ENCODE measurements at regions not wholly inside any gene's neighbourhood (a gene's known extent, or its start where the extent isn't known, plus 50 kb on each side); places are given as distances from the start of the nearest gene placed in this dataset.
"Not testable (repeated sequence)": the region's sequence is repeated elsewhere in the genome, so short reads cannot be mapped to it uniquely, and the experiment has no call there.

- H3K36me3 ChIP-seq (ENCODE audit: low read depth); H3K9me2 ChIP-seq (ENCODE audit: insufficient read depth); H3K9me3 ChIP-seq (ENCODE audit: insufficient read depth, low read depth); H3K27ac ChIP-seq; H2AFZ ChIP-seq; DNase-seq; H3K79me2 ChIP-seq (ENCODE audit: low read depth); H3K4me3 ChIP-seq; H3K4me1 ChIP-seq (replicated peaks; ENCODE audit: insufficient read depth); H3K27me3 ChIP-seq (ENCODE audit: insufficient read depth, low read depth); intact Hi-C loops (cut with micrococcal nuclease; ENCODE audit: unreplicated experiment); BruUV-seq (replicated peaks); H3K4me2 ChIP-seq; H4K20me1 ChIP-seq (ENCODE audit: insufficient read depth); CTCF ChIA-PET; H3F3A ChIP-seq (ENCODE audit: insufficient read depth, low read depth); POLR2A ChIA-PET (ENCODE audit: unreplicated experiment): not testable (repeated sequence)
These were observed 4423.6 kb upstream of the TPTE start for GRCh38 chr21:6097736-6098135.

GRCh38 chr21:6098191-6098935 lies 4423.0 kb upstream of the TPTE start:
- H3K4me3 ChIP-seq; H3K4me2 ChIP-seq; H3K4me1 ChIP-seq (replicated peaks; ENCODE audit: insufficient read depth); CTCF ChIA-PET; intact Hi-C loops (cut with micrococcal nuclease; ENCODE audit: unreplicated experiment); H3K9me3 ChIP-seq (ENCODE audit: insufficient read depth, low read depth); BruUV-seq (replicated peaks); DNase-seq; H3F3A ChIP-seq (ENCODE audit: insufficient read depth, low read depth); H3K27me3 ChIP-seq (ENCODE audit: insufficient read depth, low read depth); H4K20me1 ChIP-seq (ENCODE audit: insufficient read depth); H2AFZ ChIP-seq; H3K79me2 ChIP-seq (ENCODE audit: low read depth); H3K9me2 ChIP-seq (ENCODE audit: insufficient read depth); H3K36me3 ChIP-seq (ENCODE audit: low read depth); POLR2A ChIA-PET (ENCODE audit: unreplicated experiment); H3K27ac ChIP-seq: not testable (repeated sequence)

- H3K4me2 ChIP-seq; H3K27ac ChIP-seq; BruUV-seq (replicated peaks); H3K4me3 ChIP-seq; POLR2A ChIA-PET (ENCODE audit: unreplicated experiment); H3K36me3 ChIP-seq (ENCODE audit: low read depth); CTCF ChIA-PET; H3K79me2 ChIP-seq (ENCODE audit: low read depth); H3K27me3 ChIP-seq (ENCODE audit: insufficient read depth, low read depth); H3K4me1 ChIP-seq (replicated peaks; ENCODE audit: insufficient read depth); H3F3A ChIP-seq (ENCODE audit: insufficient read depth, low read depth); intact Hi-C loops (cut with micrococcal nuclease; ENCODE audit: unreplicated experiment); H4K20me1 ChIP-seq (ENCODE audit: insufficient read depth); H3K9me2 ChIP-seq (ENCODE audit: insufficient read depth); H2AFZ ChIP-seq; DNase-seq; H3K9me3 ChIP-seq (ENCODE audit: insufficient read depth, low read depth): not testable (repeated sequence)
These were observed 4419.8 kb upstream of the TPTE start for GRCh38 chr21:6101588-6101987.

GRCh38 chr21:6104546-6104945 lies 4416.8 kb upstream of the TPTE start:
- H3K4me1 ChIP-seq (replicated peaks; ENCODE audit: insufficient read depth); BruUV-seq (replicated peaks); H3K27me3 ChIP-seq (ENCODE audit: insufficient read depth, low read depth); POLR2A ChIA-PET (ENCODE audit: unreplicated experiment); H3K36me3 ChIP-seq (ENCODE audit: low read depth); DNase-seq; CTCF ChIA-PET; H4K20me1 ChIP-seq (ENCODE audit: insufficient read depth); H3F3A ChIP-seq (ENCODE audit: insufficient read depth, low read depth); H3K4me3 ChIP-seq; H3K27ac ChIP-seq; H3K9me2 ChIP-seq (ENCODE audit: insufficient read depth); intact Hi-C loops (cut with micrococcal nuclease; ENCODE audit: unreplicated experiment); H2AFZ ChIP-seq; H3K79me2 ChIP-seq (ENCODE audit: low read depth); H3K4me2 ChIP-seq; H3K9me3 ChIP-seq (ENCODE audit: insufficient read depth, low read depth): not testable (repeated sequence)

- H3F3A ChIP-seq (ENCODE audit: insufficient read depth, low read depth); BruUV-seq (replicated peaks); H3K9me3 ChIP-seq (ENCODE audit: insufficient read depth, low read depth); H3K27me3 ChIP-seq (ENCODE audit: insufficient read depth, low read depth); H4K20me1 ChIP-seq (ENCODE audit: insufficient read depth); H2AFZ ChIP-seq; H3K4me2 ChIP-seq; H3K4me1 ChIP-seq (replicated peaks; ENCODE audit: insufficient read depth); H3K27ac ChIP-seq; CTCF ChIA-PET; POLR2A ChIA-PET (ENCODE audit: unreplicated experiment); H3K4me3 ChIP-seq; H3K79me2 ChIP-seq (ENCODE audit: low read depth); DNase-seq; H3K36me3 ChIP-seq (ENCODE audit: low read depth); intact Hi-C loops (cut with micrococcal nuclease; ENCODE audit: unreplicated experiment); H3K9me2 ChIP-seq (ENCODE audit: insufficient read depth): not testable (repeated sequence)
These were observed 4414.5 kb upstream of the TPTE start for GRCh38 chr21:6106686-6107567.

- H3K4me3 ChIP-seq; intact Hi-C loops (cut with micrococcal nuclease; ENCODE audit: unreplicated experiment); H3K9me3 ChIP-seq (ENCODE audit: insufficient read depth, low read depth); H3K79me2 ChIP-seq (ENCODE audit: low read depth); CTCF ChIA-PET; H2AFZ ChIP-seq; DNase-seq; BruUV-seq (replicated peaks); H3K9me2 ChIP-seq (ENCODE audit: insufficient read depth); H3K27me3 ChIP-seq (ENCODE audit: insufficient read depth, low read depth); H3K4me1 ChIP-seq (replicated peaks; ENCODE audit: insufficient read depth); H3K27ac ChIP-seq; H3K4me2 ChIP-seq; H3K36me3 ChIP-seq (ENCODE audit: low read depth); POLR2A ChIA-PET (ENCODE audit: unreplicated experiment); H4K20me1 ChIP-seq (ENCODE audit: insufficient read depth); H3F3A ChIP-seq (ENCODE audit: insufficient read depth, low read depth): not testable (repeated sequence)
These were observed 4412.5 kb upstream of the TPTE start for GRCh38 chr21:6108894-6109293.

GRCh38 chr21:6109774-6110173 lies 4411.6 kb upstream of the TPTE start:
- H3F3A ChIP-seq (ENCODE audit: insufficient read depth, low read depth); H3K4me2 ChIP-seq; H3K27ac ChIP-seq; H3K79me2 ChIP-seq (ENCODE audit: low read depth); H3K4me3 ChIP-seq; H3K9me3 ChIP-seq (ENCODE audit: insufficient read depth, low read depth); H3K9me2 ChIP-seq (ENCODE audit: insufficient read depth); H3K4me1 ChIP-seq (replicated peaks; ENCODE audit: insufficient read depth); CTCF ChIA-PET; intact Hi-C loops (cut with micrococcal nuclease; ENCODE audit: unreplicated experiment); H4K20me1 ChIP-seq (ENCODE audit: insufficient read depth); H3K36me3 ChIP-seq (ENCODE audit: low read depth); DNase-seq; H2AFZ ChIP-seq; POLR2A ChIA-PET (ENCODE audit: unreplicated experiment); H3K27me3 ChIP-seq (ENCODE audit: insufficient read depth, low read depth): not testable (repeated sequence)
- TSS peak; percentile 56 for BruUV-seq (replicated peaks)

Data from PC-9 (cell line).